ENCODE measurements at regions not wholly inside any gene's neighbourhood (a gene's known extent, or its start where the extent isn't known, plus 50 kb on each side); places are given as distances from the start of the nearest gene placed in this dataset.

GRCh38 chr4:66554826-66555225 is 884.5 kb upstream of the EPHA5 start:
- no peak for TF ChIP-seq CTCF (optimal IDR thresholded peaks at IDR 0.05 in 1 of 3, IDR thresholded peaks at IDR 0.05 in 1 of 3, conservative IDR thresholded peaks at IDR 0.05 in 1 of 3; ENCODE audit: extremely low read depth in 1 of 3, insufficient read depth in 2 of 3, low read length in 3 of 3)
- no peak for TF ChIP-seq EZH2 (IDR thresholded peaks at IDR 0.05; ENCODE audit: low read length)

Measured in keratinocyte (primary cell).